Middle frontal gyrus (tissue), 1 donor: ENCODE measurements at regions not wholly inside any gene's neighbourhood (a gene's known extent, or its start where the extent isn't known, plus 50 kb on each side); places are given as distances from the start of the nearest gene placed in this dataset.
"Not testable (repeated sequence)": the region's sequence is repeated elsewhere in the genome, so short reads cannot be mapped to it uniquely, and the experiment has no call there.

ENCODE experiments used
- DNase-seq: peaks from one replicate; pipeline ENCODE4 v3.0.0-alpha.2; 2015; ENCODE audit warnings: low spot score; ENCODE audit errors: extremely low spot score

DNA sequence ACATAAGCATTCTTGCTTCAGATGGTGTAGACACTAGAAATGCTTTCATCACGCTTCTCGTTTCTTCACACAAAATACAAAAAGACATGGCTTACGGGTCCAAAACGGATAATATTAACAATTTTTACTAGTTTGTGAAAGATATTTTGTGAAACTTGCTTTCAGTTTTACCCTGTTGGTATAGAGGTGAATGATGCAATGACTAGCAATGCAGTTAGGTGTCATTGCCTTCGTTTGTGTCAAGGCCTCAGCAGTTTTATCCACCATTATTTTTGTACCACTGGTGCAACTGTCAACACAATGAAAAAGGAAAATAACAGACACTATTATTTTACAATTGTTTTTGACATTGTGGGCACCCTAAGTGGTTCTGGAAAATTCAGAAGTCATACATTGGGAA is 323.0 kb downstream of the FLRT2 start:
- DNase-seq, result no peak

DNA sequence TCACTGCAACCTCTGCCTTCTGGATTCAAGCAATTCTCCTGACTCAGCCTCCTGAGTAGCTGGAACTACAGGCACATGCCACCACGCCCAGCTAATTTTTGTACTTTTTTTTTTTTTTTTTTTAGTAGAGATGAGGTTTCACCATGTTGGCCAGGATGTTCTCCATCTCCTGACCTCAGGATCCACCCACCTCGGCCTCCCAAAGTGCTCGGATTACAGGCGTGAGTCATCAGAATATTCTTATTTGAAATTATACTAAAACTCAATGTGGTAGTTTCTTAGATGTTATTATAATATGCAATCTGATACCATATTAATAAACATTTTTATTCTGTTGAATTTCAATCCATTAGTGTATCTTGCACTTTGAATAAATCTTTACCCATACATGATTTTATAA is 322.2 kb downstream of the FLRT2 start:
- DNase-seq, result not testable (repeated sequence)

DNA sequence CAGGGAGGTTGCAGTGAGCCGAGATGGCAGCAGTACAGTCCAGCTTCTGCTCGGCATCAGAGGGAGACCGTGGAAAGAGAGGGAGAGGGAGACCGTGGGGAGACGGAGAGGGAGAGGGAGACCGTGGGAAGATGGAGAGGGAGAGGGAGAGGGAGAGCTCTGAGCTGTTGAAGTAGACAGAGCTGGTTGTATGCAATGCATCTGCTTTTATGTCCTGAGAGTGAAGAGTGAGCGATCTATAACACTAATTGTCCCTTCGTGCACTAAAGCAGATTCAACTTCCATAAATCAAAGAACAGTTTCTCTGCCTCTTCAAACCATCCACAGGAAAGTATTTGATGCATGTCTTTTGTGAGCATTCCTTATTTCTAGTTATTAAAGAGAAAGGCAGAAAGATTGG is 300.6 kb downstream of the FLRT2 start:
- DNase-seq, result not testable (repeated sequence)

DNA sequence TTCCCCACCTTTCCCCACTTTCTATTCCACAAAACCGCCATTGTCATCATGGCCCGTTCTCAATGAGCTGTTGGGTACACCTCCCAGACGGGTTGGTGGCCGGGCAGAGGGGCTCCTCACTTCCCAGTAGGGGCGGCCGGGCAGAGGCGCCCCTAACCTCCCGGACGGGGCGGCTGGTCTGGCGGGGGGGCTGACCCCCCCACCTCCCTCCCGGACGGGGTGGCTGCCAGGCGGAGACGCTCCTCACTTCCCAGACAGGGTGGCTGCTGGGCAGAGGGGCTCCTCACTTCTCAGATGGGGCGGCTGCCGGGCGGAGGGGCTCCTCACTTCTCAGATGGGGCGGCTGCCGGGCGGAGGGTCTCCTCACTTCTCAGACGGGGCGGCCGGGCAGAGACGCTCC is 299.7 kb downstream of the FLRT2 start:
- not testable (repeated sequence) for DNase-seq

DNA sequence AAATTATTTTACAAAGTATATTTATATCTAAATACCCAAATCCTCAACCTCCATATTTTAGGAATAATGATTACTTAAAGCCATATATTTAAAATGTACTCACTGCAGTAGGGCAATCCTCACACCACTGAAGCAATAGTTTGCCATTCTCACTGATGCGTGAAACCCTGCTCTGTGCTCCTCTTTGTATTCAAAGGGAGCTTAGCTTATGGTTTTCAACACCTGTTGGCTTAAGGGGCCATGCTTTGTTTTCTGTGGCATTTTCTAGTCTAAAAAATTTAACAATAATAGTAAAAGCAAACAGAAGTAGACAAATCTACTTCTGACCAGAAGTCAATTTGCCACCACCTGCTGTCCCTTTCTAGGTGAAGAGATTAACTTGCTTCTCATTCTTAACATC is 294.6 kb downstream of the FLRT2 start:
- no peak for DNase-seq

DNA sequence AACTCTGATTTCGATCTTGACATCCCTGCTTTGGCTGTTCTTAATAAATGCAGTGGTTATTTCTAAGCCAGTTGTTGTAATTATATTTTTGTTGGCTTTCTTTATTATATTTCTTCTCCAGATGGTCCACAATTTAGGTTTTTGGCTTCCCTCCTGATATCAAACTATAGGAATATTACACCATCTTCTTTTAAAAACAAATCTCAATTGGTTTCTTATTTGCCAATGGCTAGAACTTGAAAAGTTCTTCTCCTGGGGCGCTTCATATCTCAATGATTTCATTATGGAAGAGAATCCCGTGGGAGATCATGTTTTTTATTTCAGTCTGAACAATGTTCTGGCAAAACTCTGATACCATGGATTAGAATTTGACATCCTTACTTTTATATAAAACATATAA is 292.3 kb downstream of the FLRT2 start:
- no peak for DNase-seq

DNA sequence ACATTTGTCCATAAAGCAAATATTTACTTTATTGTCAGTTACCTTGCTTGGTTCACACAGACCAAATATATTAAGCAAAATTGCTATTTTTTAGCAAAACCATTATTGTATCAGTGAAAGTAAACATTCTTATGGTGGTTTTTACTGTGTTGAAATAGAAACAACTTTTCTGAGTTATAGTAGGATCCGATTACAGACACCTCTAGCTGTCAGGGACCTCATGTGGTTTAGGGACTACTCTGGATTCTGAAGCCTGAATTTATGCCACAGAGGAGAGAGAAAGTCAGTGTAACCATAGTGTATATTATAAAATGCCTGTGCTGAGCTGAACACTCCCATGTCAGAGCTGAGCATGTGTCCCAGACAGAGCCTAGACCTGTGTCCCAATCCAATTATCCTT is 287.5 kb downstream of the FLRT2 start:
- DNase-seq, result no peak

DNA sequence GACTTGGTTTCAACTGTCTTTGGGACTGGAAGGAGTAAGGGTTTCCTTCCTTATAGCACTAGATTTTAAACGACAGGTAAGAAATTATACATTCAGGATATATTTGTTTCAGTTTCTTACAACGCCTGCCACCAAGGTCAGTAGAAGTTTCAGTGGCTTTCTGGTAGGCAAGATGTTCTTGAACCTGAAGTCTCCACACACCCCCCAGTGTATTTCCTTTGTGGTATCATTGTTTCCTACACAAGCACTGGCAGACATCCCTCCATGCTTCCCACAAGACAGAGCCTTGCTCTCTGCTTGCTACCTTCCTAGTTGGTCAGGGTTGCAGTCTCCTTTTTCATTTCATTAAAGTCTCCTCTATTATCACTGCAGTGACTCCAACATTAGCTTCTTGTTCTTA is 283.1 kb downstream of the FLRT2 start:
- no peak for DNase-seq

DNA sequence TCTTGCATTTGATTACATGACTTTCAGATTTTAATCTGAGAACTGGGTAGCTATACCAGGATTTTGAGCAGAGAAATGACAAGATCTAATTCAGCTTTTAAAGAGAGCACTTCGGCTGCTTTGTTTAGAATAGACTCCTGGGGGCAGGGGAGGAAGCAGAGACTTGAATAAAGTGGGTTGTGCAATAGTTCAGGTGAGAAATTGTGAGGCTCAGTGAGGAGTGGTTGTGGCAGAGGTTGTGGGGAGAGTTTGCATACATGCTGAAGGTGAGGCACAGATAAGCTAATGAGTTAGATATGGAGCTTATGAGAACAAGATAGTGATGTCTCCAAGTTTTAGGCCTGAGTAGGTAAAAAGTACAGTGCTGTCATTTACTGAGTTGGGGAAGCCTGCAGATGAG is 281.4 kb downstream of the FLRT2 start:
- DNase-seq, result no peak

DNA sequence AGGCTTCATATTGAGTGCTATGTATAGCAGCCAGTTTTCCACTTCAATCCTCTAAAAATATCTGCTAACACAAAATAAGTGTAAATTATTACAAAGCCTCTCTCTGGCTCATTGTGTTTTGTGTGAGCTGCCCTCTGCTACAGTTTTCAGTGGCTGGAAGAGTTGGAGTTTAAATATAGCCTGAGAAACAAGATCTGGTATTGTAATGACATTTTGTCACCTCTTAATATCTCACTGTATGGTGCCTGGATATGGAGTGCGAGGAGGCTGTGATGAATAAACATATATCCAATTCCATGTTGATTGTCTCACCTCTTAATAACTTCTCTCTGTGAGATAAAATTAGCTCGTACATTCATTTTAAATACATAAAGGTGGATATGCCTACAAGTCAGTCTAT is 269.7 kb downstream of the FLRT2 start:
- no peak for DNase-seq

DNA sequence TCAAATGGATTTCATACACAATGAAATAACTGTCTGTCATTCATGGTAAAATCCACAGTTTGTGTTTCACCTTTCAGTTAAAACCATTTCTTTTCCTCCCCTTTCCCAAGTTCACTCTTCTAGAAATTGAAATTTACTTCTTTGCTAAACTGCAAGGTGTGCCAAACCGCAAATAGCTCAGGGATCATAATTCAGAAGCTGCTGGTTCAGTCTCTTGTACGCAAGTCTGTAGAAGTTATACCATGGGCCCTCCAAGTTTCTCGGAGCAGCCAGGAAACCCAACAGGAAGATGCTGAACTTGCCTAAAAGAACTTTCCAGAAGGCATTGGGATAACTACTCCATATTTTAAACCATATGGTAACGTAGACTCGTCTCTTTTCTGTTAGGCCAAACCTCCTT is 268.9 kb downstream of the FLRT2 start:
- DNase-seq, result no peak

DNA sequence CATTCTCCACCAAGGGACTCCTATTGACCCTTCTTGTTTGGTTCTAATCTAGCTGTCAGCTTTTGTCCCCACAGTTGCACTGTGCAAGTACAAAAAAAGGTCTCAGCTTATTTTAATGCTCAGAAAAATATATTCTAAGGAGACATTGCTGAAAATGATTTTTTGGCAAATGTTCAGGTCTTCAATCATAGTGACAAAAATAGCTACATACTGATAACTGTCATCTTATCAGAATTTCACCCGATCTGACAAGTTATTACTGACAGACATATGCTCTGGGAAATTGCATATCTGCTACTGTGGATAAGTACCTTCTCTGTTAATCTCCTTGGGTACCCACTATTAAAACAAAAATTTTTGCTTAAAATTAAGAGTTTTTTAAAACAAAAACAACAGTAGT is 263.6 kb downstream of the FLRT2 start:
- no peak for DNase-seq

DNA sequence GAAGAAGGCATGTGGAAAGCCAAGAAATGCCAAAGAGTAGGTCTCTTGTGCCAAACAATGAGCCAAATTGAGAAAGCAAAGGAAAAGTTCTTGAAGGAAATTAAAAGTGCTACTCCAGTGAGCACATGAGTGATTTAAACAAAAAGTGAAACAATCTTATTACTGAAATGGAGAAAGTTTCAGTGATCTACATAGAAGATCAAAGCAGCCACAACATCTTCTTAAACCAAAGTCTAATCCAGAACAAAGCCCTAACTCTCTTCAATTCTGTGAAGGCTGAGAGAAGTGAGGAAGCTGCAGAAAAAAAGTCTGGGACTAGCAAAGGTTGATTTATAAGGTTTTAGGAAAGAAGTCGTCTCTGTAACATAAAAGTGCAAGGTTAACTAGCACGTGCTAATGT is 259.6 kb downstream of the FLRT2 start:
- no peak for DNase-seq

DNA sequence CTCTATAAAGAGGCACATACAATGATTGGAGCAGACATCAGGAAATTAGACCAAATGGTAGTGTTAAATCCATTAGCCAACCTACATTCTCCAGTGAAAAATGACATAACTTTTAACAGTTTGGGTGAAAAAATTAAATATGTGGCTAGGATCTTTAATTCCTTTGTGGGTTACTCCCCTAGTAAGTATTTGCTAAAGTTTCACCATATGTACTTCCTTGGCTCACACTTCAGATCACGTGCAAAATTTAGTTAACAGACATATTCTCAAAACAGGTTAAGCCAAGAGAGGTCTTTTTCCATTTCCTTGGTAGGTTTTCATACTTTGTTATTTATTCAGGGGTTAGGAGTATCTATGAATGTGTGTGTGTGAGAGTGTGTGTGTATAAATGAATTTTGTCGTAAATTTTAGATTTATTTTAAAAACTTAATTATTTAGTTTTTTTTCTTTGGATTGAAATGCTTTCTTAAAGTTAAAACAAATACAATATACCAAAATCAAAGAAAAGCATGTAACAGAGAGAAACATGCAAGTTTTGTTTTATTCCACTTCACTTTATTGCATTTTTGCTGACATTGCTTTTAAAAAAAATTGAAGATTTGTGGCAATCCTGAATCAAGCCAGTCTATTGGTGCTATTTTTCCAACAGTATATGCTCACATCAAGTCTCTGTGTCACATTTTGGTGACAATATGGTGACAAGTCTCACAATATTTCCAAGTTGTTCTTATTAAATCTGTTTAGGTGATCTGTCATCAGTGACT is 258.7 kb downstream of the FLRT2 start:
- DNase-seq, result no peak

DNA sequence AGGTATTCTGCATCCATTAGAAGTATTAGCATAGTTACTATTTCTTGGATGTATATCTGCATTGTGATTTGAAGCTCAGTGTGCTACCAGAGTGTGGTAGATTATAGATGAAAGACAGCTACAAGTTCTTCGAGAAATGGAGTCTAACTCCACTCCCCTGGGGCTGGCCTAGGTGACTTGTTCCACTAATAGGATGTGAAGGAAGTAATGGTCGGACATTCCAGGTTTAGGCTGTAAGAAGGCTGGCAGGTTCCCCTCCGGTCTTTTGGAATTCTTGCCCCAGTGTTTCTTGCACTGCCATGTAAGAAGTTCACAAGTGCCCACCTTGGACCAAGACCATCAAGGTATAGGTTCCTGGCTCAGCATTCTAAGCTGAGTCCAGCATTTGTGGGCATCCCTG is 236.4 kb downstream of the FLRT2 start:
- DNase-seq, result no peak

DNA sequence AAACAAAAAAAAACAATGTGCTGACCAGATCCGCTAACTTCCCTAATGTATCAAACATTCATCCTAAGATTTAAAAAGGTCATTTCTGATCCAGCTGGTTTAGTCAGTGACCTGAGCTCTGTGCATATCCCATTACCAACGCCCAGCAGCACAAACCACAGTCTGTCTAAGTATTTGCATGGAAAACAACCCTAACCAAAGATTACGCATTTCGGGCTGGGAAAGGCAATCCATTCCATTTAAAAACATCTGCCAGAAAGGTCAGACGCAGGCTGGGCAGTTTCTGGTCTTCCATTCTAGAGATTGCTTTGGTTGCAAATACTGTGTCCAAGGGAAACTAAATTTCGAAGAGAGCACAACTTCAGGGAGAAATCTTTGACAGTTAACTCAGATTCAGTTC is 234.9 kb downstream of the FLRT2 start:
- DNase-seq, result no peak

DNA sequence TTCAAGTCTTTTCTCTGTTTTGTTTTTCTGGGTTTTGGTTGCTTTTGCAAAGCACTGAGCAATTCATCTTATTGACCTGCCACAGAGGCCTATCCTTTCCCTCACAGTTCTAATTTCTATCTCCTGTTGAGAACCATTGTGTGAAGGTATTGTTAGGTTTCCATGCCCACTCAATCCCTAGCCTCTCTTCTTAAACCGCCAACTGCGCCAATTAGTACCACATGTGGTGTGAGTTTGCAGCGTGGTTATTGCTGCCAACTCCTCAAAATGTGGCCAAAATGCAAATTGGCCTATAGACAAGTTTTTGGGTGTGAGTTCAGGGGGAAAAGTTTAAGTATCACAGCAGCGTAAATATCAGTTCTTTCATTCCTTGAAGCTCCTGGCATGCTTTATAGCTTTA is 232.6 kb downstream of the FLRT2 start:
- DNase-seq, result peak; percentile 13

DNA sequence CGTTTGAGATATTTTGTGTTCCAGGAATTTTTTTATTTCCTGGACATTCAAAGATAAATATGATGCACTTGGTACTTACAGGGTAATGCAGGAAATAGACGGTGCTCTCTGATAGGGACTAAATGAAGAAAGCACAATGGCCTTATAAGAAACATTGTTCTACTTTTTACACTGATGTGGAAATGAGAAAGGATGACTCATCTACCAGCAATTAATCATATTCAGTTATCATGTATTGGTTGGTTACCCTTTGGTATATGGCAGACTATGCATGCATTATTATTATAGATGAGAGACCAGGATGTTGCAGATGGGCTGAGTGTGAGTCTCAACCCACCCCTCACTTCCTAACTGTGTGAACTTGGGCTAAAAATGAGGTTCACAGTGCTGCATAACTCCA is 222.2 kb downstream of the FLRT2 start:
- DNase-seq, result no peak

DNA sequence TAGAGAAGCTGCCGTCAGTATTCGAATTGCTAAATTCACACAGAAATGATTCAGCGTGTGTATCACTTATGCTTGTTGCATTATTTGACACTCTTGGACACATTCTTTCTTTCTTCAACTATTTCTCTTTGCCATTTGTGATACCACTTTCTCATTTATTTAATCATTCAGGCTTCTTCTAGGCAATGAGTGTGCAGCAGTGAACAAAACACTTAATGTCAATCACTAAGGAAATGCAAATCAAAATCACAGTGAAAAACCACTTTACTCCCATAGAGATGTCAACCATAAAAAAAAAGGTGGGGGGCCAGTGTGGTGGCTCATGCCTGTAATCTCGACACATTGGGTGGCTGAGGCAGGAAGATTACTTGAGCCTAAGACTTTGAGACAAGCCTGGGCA is 214.6 kb downstream of the FLRT2 start:
- no peak for DNase-seq

DNA sequence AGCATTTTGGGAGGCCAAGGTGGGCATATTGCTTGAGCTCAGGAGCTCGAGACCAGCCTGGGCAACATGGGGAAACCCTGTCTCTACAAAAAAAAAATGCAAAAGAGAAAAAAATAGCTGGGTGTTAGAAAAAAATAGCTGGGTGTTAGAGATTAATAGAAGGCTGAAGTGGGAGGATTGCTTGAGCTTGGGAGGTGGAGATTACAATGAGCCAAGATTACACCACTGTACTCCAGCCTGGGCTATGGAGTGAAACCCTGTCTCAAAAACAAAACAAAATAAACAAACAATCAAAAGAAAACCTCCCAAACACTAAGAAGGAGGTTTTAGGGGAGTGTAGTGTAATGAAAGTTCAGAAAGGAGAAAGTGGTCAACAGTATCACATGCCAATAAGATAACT is 202.1 kb downstream of the FLRT2 start:
- DNase-seq, result no peak

DNA sequence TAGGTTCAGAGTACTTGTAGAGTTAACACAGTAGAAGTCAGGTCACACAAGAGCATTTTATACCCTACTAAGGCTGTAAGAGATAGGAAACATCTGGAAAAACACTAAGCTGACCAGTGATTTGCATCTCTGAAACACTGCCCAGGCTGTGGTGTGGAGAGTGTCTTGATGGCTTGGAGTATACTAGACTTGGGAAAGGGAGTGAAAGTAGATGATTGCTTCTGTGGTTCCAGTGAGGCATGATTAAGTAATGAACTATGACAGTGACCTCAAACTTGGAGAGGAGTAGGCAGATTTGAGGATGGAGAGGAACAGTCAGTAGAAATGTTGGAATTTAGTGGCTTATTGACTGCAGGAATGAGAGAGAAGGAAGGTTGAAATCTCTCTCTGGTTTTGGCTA is 201.2 kb downstream of the FLRT2 start:
- no peak for DNase-seq

DNA sequence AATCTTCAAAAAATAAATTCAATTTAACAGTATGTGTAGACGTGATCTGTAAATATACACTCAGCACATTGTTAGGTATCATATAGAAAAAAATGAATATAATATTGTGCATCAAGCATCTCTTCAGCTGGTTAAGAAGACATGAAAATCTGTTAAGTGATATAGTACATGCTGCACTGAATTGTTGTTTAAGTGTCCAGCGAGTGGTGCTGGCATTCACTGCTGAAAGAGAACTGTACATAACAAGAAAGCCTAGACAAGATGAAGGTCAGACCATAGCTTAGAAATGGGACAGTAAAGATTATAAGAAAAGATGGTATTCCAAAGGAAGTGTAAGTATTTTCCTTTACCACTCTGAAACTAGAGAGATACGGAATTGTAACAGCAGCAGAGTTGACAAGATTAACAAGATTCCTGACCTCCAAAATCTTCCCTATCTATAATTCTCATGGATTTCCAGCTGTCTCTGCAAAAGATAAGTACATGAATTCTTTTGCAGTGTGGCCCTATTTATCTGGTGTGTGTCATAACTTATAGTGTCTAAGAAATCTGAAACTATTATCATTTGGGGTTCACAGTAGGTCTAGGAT is 198.6 kb downstream of the FLRT2 start:
- no peak for DNase-seq

DNA sequence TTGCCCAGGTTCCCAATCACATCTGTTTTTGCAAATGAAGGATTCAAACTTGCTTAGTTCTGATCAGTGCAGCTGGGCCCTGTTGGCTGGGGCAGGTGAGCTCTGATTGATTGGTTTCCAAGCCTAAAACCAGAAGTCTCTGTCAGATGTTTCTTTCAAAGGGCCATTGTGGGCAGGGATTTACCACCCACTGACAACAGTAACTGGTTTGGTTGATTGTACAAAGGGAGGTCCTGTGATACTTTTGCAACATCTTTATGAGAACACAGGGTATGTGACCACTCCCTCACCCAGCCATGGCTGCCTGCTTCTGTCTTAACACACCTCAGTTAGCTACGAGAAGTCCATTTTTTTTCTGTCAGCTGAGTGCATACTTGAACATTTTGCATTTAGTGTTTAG is 184.1 kb downstream of the FLRT2 start:
- no peak for DNase-seq
